SKM-1 treated with dmso at 0.1 percent for 144 hours (cell line): ENCODE measurements at regions not wholly inside any gene's neighbourhood (a gene's known extent, or its start where the extent isn't known, plus 50 kb on each side); places are given as distances from the start of the nearest gene placed in this dataset.
"Not testable (repeated sequence)": the region's sequence is repeated elsewhere in the genome, so short reads cannot be mapped to it uniquely, and the experiment has no call there.

Experiments
- DNase-seq: peaks from one replicate; lab custom pipeline; 2025; ENCODE audit not compliant: unreplicated experiment; lab: John Stamatoyannopoulos, UW

- no peak for DNase-seq
Observed at GRCh38 chr2:138267161-138267901, 234.2 kb upstream of the SPOPL start.

- no peak for DNase-seq
Observed at GRCh38 chr2:138267902-138268254, 233.7 kb upstream of the SPOPL start.

GRCh38 chr2:138269765-138270164, 231.8 kb upstream of the SPOPL start:
- no peak for DNase-seq

- DNase-seq, result no peak
Observed at GRCh38 chr2:138271467-138271866, 230.1 kb upstream of the SPOPL start.

- DNase-seq, result no peak
Observed at GRCh38 chr2:138272524-138273195, 228.9 kb upstream of the SPOPL start.

- DNase-seq, result not testable (repeated sequence)
Observed at GRCh38 chr2:138273280-138273679, 228.3 kb upstream of the SPOPL start.

GRCh38 chr2:138274421-138275291, 226.9 kb upstream of the SPOPL start:
- DNase-seq, result no peak

- no peak for DNase-seq
Observed at GRCh38 chr2:138275292-138275690, 226.3 kb upstream of the SPOPL start.

GRCh38 chr2:138275881-138276280, 225.7 kb upstream of the SPOPL start:
- DNase-seq, result no peak

- DNase-seq, result no peak
Observed at GRCh38 chr2:138276339-138276738, 225.2 kb upstream of the SPOPL start.

- DNase-seq, result no peak
Observed at GRCh38 chr2:138277062-138277461, 224.5 kb upstream of the SPOPL start.

- DNase-seq, result no peak
Observed at GRCh38 chr2:138279871-138280270, 221.7 kb upstream of the SPOPL start.

- no peak for DNase-seq
Observed at GRCh38 chr2:138280999-138281695, 220.4 kb upstream of the SPOPL start.

- DNase-seq, result no peak
Observed at GRCh38 chr2:138282014-138282672, 219.4 kb upstream of the SPOPL start.

- DNase-seq, result no peak
Observed at GRCh38 chr2:138291805-138292204, 209.8 kb upstream of the SPOPL start.

- DNase-seq, result no peak
Observed at GRCh38 chr2:138293045-138293444, 208.5 kb upstream of the SPOPL start.

GRCh38 chr2:138293549-138293948, 208.0 kb upstream of the SPOPL start:
- DNase-seq, result no peak

- DNase-seq, result no peak
Observed at GRCh38 chr2:138294451-138294850, 207.1 kb upstream of the SPOPL start.

GRCh38 chr2:138296365-138296764, 205.2 kb upstream of the SPOPL start:
- DNase-seq, result no peak

GRCh38 chr2:138298120-138298814, 203.3 kb upstream of the SPOPL start:
- DNase-seq, result no peak
